Thyroid gland (tissue), 4 donors: ENCODE measurements at regions not wholly inside any gene's neighbourhood (a gene's known extent, or its start where the extent isn't known, plus 50 kb on each side); places are given as distances from the start of the nearest gene placed in this dataset.

Experiments
- DNase-seq, 2 donors: peaks; one replicate each; pipeline ENCODE4 v3.0.0-alpha.2; 2019
- H3K27ac ChIP-seq, 3 donors: fragments of 200-600 bp; sonication (generic); 1 replicate in 2 of 3; 2 replicates in 1 of 3; pipeline ENCODE4 v1.5.1; 2016 to 2019; ENCODE audit warnings: mild to moderate bottlenecking in 1 of 3, moderate library complexity in 1 of 3
- H3K27me3 ChIP-seq: fragments of 200-600 bp; sonication (generic); one replicate; pipeline ENCODE4 v1.5.1; 2019
- H3K36me3 ChIP-seq, 2 donors: fragments of 200-600 bp; sonication (generic); one replicate each; pipeline ENCODE4 v1.5.1; 2016 to 2019
- H3K4me1 ChIP-seq, 2 donors: fragments of 200-600 bp; sonication (generic); one replicate each; pipeline ENCODE4 v1.5.1; 2017 to 2019
- H3K4me3 ChIP-seq, 3 donors: fragments of 200-600 bp; sonication (generic); replicated peaks in 1 of 3; 1 replicate in 2 of 3; 2 replicates in 1 of 3; pipeline ENCODE4 v1.5.1; 2016; ENCODE audit warnings: mild to moderate bottlenecking in 1 of 3
- H3K9me3 ChIP-seq: fragments of 200-600 bp; sonication (generic); one replicate; pipeline ENCODE4 v1.5.1; 2017
- POLR2A ChIP-seq, 2 donors: fragments of 450-650 bp; IDR thresholded peaks; one replicate each; pipeline ENCODE4 v1.6.1; 2017; ENCODE audit warnings: antibody characterized with exemption in 2 of 2, mild to moderate bottlenecking in 2 of 2, moderate library complexity in 1 of 2
- WGBS, 2 donors: methylation state at CpG; one replicate each; pipeline ENCODE4 v1.1.5; 2017; 5-methylcytosine and 5-hydroxymethylcytosine counted together
- intact Hi-C: fragments of 100-400 bp; cut with DNase I; formaldehyde crosslinking; loops from one replicate; pipeline ENCODE4 v1.15.1; 2023
- TF ChIP-seq, protein P1 (sequence below), 6 experiments: fragments of 200-600 bp in 3 of 6; fragments of 450-650 bp in 3 of 6; sonication (generic) in 3 of 6; IDR thresholded peaks; one replicate each; pipeline ENCODE4 v1.5.1; 2016 to 2019; ENCODE audit warnings: antibody characterized with exemption in 6 of 6, mild to moderate bottlenecking in 2 of 6, inconsistent platforms in 1 of 6, moderate library complexity in 1 of 6

- H3K27ac ChIP-seq = no peak overlapping the region
- WGBS, 2 donors = 80 to 89% methylated on average over 5 of the region's 5 CpGs
- intact Hi-C loops = no loop called here
- H3K9me3 ChIP-seq = no peaks in the 10 kb centered on the region
- H3K36me3 ChIP-seq = no peaks in the 10 kb centered on the region
- no peak for DNase-seq
- H3K4me1 ChIP-seq = no peaks in the 10 kb centered on the region
- H3K4me3 ChIP-seq = no peak overlapping the region
- TF ChIP-seq, protein P1, sequence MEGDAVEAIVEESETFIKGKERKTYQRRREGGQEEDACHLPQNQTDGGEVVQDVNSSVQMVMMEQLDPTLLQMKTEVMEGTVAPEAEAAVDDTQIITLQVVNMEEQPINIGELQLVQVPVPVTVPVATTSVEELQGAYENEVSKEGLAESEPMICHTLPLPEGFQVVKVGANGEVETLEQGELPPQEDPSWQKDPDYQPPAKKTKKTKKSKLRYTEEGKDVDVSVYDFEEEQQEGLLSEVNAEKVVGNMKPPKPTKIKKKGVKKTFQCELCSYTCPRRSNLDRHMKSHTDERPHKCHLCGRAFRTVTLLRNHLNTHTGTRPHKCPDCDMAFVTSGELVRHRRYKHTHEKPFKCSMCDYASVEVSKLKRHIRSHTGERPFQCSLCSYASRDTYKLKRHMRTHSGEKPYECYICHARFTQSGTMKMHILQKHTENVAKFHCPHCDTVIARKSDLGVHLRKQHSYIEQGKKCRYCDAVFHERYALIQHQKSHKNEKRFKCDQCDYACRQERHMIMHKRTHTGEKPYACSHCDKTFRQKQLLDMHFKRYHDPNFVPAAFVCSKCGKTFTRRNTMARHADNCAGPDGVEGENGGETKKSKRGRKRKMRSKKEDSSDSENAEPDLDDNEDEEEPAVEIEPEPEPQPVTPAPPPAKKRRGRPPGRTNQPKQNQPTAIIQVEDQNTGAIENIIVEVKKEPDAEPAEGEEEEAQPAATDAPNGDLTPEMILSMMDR (IDR thresholded peaks at IDR 0.05) = no peak
- no peak for TF ChIP-seq POLR2A (IDR thresholded peaks at IDR 0.05)
- no peaks in the 10 kb centered on the region for H3K27me3 ChIP-seq
Measured at GRCh38 chr9:7892975-7893374, 93.4 kb upstream of the DMAC1 start.

DNA sequence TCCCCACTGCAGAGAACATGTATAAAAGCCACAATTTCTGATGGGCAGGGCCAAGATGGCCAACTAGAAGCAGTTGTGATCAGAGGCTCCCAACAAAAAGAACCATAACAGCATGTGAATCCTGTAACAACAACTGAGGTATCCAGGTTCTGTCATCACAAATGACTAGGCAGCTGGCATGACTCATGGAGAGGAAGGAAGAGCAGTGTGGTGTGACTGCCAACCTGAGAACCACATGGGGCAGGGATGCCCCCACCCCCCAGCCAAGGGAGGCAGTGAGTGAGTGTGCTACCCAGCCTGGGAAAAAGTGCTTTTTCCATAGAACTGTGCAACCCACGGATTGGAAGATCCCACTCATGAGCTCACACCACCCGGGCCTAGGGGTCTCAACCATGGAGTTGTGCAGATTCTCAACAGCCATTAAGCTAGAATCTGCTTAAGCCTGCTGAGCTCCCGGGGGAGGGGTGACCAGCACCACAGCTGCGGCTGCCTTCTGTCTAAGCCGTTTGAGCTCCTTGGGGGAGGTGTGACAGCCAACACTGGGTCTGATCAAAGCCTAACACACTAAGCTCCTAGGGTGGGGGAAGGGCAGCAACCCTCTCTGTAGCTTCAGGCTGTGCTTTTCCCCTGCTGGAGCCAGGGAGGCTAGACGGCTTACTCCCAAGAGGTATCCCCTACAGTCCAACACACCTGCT is 80.1 kb upstream of the DMAC1 start:
- 23 to 60% methylated on average over 1 to 5 of the region's 6 CpGs for WGBS, 2 donors
- H3K9me3 ChIP-seq = no peaks in the 10 kb centered on the region
- intact Hi-C loops = no loop called here

DNA sequence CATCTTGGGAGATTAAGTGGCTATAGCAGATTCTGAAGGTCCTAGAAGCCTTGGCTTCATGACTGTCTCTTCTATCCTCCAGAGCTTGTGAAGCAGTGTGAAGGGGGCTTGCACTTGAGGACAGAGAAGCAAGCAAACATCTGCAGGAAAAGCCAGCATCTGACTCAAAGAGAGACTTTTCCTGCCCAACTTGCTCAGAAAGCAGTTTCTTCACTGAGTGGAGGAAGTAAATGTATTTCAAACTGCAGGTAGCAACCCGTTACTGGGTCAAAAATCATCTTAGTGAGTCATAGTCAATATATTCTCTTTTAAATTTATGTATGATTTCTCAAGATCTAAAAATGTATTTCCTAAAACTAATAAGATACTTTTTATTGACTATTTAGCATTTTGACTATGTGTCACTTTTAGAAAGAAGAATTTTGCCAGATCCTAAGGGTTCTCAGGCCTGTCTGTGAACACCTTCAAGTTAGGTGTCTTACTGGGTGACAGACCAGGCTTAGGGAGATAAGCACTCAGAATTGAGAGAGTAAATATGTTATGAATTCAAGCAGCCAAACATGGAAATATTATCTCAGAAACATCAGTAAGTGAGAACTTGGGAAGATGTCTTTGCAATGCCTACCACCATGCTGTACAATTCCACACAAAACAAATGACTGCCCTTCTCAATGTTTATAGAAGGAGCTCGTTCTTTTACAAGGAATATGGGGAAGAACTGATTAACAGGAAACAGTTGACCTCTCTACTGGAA is 72.6 kb upstream of the DMAC1 start:
- H3K36me3 ChIP-seq = no peaks in the 10 kb centered on the region
- intact Hi-C loops = no loop called here
- no peak overlapping the region for H3K4me3 ChIP-seq
- no peaks in the 10 kb centered on the region for H3K9me3 ChIP-seq
- DNase-seq = no peak
- no peaks in the 10 kb centered on the region for H3K27me3 ChIP-seq
- 59 to 65% methylated on average over 2 of the region's 2 CpGs for WGBS, 2 donors
- H3K27ac ChIP-seq = no peak overlapping the region
- H3K4me1 ChIP-seq = no peaks in the 10 kb centered on the region
- TF ChIP-seq POLR2A (IDR thresholded peaks at IDR 0.05) = no peak
- TF ChIP-seq, protein P1 (IDR thresholded peaks at IDR 0.05) = no peak

More for the DNA sequence above, 80.1 kb upstream of the DMAC1 start:
- H3K4me3 ChIP-seq = no peak overlapping the region
- no peak overlapping the region for H3K27ac ChIP-seq
- TF ChIP-seq POLR2A (IDR thresholded peaks at IDR 0.05) = no peak
- TF ChIP-seq, protein P1 (IDR thresholded peaks at IDR 0.05) = no peak
- no peaks in the 10 kb centered on the region for H3K27me3 ChIP-seq
- no peaks in the 10 kb centered on the region for H3K36me3 ChIP-seq
- no peaks in the 10 kb centered on the region for H3K4me1 ChIP-seq
- peak; percentile 2 for DNase-seq

DNA sequence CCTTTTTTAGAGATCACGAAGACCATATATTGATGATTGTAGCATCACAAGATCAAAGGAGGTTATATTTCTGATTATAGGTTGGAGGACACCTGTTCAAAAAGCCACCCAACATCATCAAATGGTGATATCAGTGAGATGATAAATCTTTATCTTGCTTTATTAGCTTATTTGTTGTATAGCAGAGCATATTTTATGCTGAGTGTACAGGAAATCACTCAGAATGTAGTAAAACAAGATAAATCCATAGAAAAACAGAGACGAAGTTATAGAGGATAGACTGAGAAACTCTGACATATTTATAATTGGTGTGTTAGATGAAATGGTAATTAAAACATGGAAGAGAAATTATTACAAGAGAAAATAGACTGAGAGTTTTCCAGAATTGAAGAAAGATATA is 69.8 kb upstream of the DMAC1 start:
- Histone ChIP-seq H3K4me3 (no peak overlapping the region), H3K27me3 (no peaks in the 10 kb centered on the region), H3K36me3 (no peaks in the 10 kb centered on the region), H3K9me3 (no peaks in the 10 kb centered on the region), H3K27ac (no peak overlapping the region), H3K4me1 (no peaks in the 10 kb centered on the region)
- DNase-seq = no peak
- TF ChIP-seq POLR2A (IDR thresholded peaks at IDR 0.05) = no peak
- TF ChIP-seq, protein P1 (IDR thresholded peaks at IDR 0.05) = no peak
- intact Hi-C loops = no loop called here
- 93 to 96% methylated on average over 2 of the region's 2 CpGs for WGBS, 2 donors

- no peak for DNase-seq
- TF ChIP-seq, protein P1 (IDR thresholded peaks at IDR 0.05) = no peak
- no peak for TF ChIP-seq POLR2A (IDR thresholded peaks at IDR 0.05)
- Histone ChIP-seq H3K4me3 (no peak overlapping the region), H3K27ac (no peak overlapping the region), H3K36me3 (no peaks in the 10 kb centered on the region), H3K4me1 (no peaks in the 10 kb centered on the region), H3K9me3 (no peaks in the 10 kb centered on the region), H3K27me3 (no peaks in the 10 kb centered on the region)
- WGBS, 2 donors = 89 to 91% methylated on average over 2 of the region's 2 CpGs
- intact Hi-C loops = no loop called here
Measured at GRCh38 chr9:7862170-7862569, 62.6 kb upstream of the DMAC1 start.
